Tibial nerve (tissue), 4 donors: ENCODE measurements at regions not wholly inside any gene's neighbourhood (a gene's known extent, or its start where the extent isn't known, plus 50 kb on each side); places are given as distances from the start of the nearest gene placed in this dataset.

ENCODE experiments used
- DNase-seq, 2 donors: peaks; one replicate each; pipeline ENCODE4 v3.0.0-alpha.2; 2019; ENCODE audit warnings: low spot score in 2 of 2
- H3K27ac ChIP-seq, 4 donors: fragments of 200-600 bp; sonication (generic) in 3 of 4; one replicate each; pipeline ENCODE4 v1.5.1; 2017 to 2019; ENCODE audit warnings: mild to moderate bottlenecking in 1 of 4
- H3K27me3 ChIP-seq, 2 donors: fragments of 200-600 bp; sonication (generic) in 1 of 2; one replicate each; pipeline versions ENCODE4 v1.5.1 to v1.6.0; 2017 to 2019
- H3K36me3 ChIP-seq, 3 donors: fragments of 200-600 bp; sonication (generic); one replicate each; pipeline ENCODE4 v1.5.1; 2018 to 2019
- H3K4me1 ChIP-seq, 4 donors: fragments of 200-600 bp; sonication (generic) in 3 of 4; one replicate each; pipeline ENCODE4 v1.5.1; 2017 to 2019
- H3K4me3 ChIP-seq, 4 donors: fragments of 200-600 bp; sonication (generic) in 3 of 4; one replicate each; pipeline ENCODE4 v1.5.1; 2017 to 2019; ENCODE audit warnings: mild to moderate bottlenecking in 1 of 4, moderate library complexity in 1 of 4
- H3K9me3 ChIP-seq, 4 donors: fragments of 200-600 bp; sonication (generic) in 3 of 4; one replicate each; pipeline ENCODE4 v1.5.1; 2017 to 2019
- CTCF ChIP-seq, 5 experiments: fragments of 200-600 bp in 3 of 5; fragments of 450-650 bp in 2 of 5; sonication (generic) in 3 of 5; IDR thresholded peaks; one replicate each; pipeline ENCODE4 v1.5.1; 2016 to 2019; ENCODE audit warnings: antibody characterized with exemption in 5 of 5, mild to moderate bottlenecking in 3 of 5, moderate library complexity in 2 of 5
- EP300 ChIP-seq, 2 donors: sonication (generic); formaldehyde crosslinking; IDR thresholded peaks; one replicate each; pipeline ENCODE4 v1.6.1; 2017; ENCODE audit warnings: antibody characterized with exemption in 2 of 2, mild to moderate bottlenecking in 1 of 2
- POLR2A ChIP-seq, 2 donors: fragments of 450-650 bp; IDR thresholded peaks; one replicate each; pipeline ENCODE4 v1.6.1; 2017; ENCODE audit warnings: antibody characterized with exemption in 2 of 2, mild to moderate bottlenecking in 2 of 2, moderate library complexity in 2 of 2
- WGBS, 2 donors: methylation state at CpG; one replicate each; pipeline ENCODE4 v1.1.5; 2018; 5-methylcytosine and 5-hydroxymethylcytosine counted together

- H3K9me3 ChIP-seq = no peaks in the 10 kb centered on the region
- H3K4me1 ChIP-seq = no peaks in the 10 kb centered on the region
- no peak for TF ChIP-seq EP300 (IDR thresholded peaks at IDR 0.05)
- TF ChIP-seq POLR2A (IDR thresholded peaks at IDR 0.05) = no peak
- TF ChIP-seq CTCF (IDR thresholded peaks at IDR 0.05) = no peak
- no peaks in the 10 kb centered on the region for H3K36me3 ChIP-seq
- H3K27me3 ChIP-seq = peaks cover 0 to 5% of the 10 kb centered on the region in 2 donors
- H3K27ac ChIP-seq = no peak overlapping the region
- DNase-seq = no peak
- WGBS, 2 donors = 69 to 86% methylated on average over 3 of the region's 3 CpGs
- no peak overlapping the region for H3K4me3 ChIP-seq
Observed at GRCh38 chr12:107925125-107925524, 150.6 kb downstream of the ASCL4 start.

GRCh38 chr12:107929436-107929835, 154.9 kb downstream of the ASCL4 start:
- no peaks in the 10 kb centered on the region for H3K4me1 ChIP-seq
- H3K27me3 ChIP-seq = peaks cover 0 to 6% of the 10 kb centered on the region in 2 donors
- H3K9me3 ChIP-seq = no peaks in the 10 kb centered on the region
- H3K4me3 ChIP-seq = no peak overlapping the region
- 29 to 32% methylated on average over 12 of the region's 12 CpGs for WGBS, 2 donors
- no peaks in the 10 kb centered on the region for H3K36me3 ChIP-seq
- H3K27ac ChIP-seq = no peak overlapping the region
- no peak for DNase-seq
- no peak for TF ChIP-seq EP300 (IDR thresholded peaks at IDR 0.05)
- TF ChIP-seq POLR2A (IDR thresholded peaks at IDR 0.05) = no peak
- TF ChIP-seq CTCF (IDR thresholded peaks at IDR 0.05) = peak in 1 of 5 experiments; percentile 28

GRCh38 chr12:107931761-107932160, 157.3 kb downstream of the ASCL4 start:
- WGBS, 2 donors = 68 to 77% methylated on average over 5 of the region's 5 CpGs
- TF ChIP-seq CTCF (IDR thresholded peaks at IDR 0.05) = no peak
- TF ChIP-seq EP300 (IDR thresholded peaks at IDR 0.05) = no peak
- no peak for TF ChIP-seq POLR2A (IDR thresholded peaks at IDR 0.05)
- no peaks in the 10 kb centered on the region for H3K36me3 ChIP-seq
- H3K9me3 ChIP-seq = no peaks in the 10 kb centered on the region
- no peak overlapping the region for H3K27ac ChIP-seq
- H3K4me3 ChIP-seq = no peak overlapping the region
- H3K4me1 ChIP-seq = no peaks in the 10 kb centered on the region
- DNase-seq = no peak
- H3K27me3 ChIP-seq = peaks cover 0 to 6% of the 10 kb centered on the region in 2 donors

GRCh38 chr12:107938446-107938845, 163.9 kb downstream of the ASCL4 start:
- no peak overlapping the region for H3K27ac ChIP-seq
- peaks cover 0 to 19% (median 0%) of the 10 kb centered on the region in 4 donors for H3K9me3 ChIP-seq
- no peaks in the 10 kb centered on the region for H3K27me3 ChIP-seq
- DNase-seq = no peak
- no peaks in the 10 kb centered on the region for H3K4me1 ChIP-seq
- WGBS, 2 donors = 37 to 48% methylated on average over 1 of the region's 1 CpG
- H3K4me3 ChIP-seq = no peak overlapping the region
- no peak for TF ChIP-seq POLR2A (IDR thresholded peaks at IDR 0.05)
- no peaks in the 10 kb centered on the region for H3K36me3 ChIP-seq

GRCh38 chr12:107948391-107948945, 174.0 kb downstream of the ASCL4 start:
- H3K4me3 ChIP-seq = no peak overlapping the region
- 58 to 67% methylated on average over 12 of the region's 12 CpGs for WGBS, 2 donors
- no peak for DNase-seq
- H3K27me3 ChIP-seq = no peaks in the 10 kb centered on the region
- H3K9me3 ChIP-seq = peaks cover 0 to 11% (median 0%) of the 10 kb centered on the region in 4 donors
- H3K4me1 ChIP-seq = peaks cover 0 to 4% (median 0%) of the 10 kb centered on the region in 4 donors
- H3K36me3 ChIP-seq = no peaks in the 10 kb centered on the region
- peak overlapping the region in 1 of 4 donors; percentile 60 for H3K27ac ChIP-seq
- no peak for TF ChIP-seq EP300 (IDR thresholded peaks at IDR 0.05)
- TF ChIP-seq POLR2A (IDR thresholded peaks at IDR 0.05) = no peak
- no peak for TF ChIP-seq CTCF (IDR thresholded peaks at IDR 0.05)
